HG02763 (cell line): ENCODE measurements at regions not wholly inside any gene's neighbourhood (a gene's known extent, or its start where the extent isn't known, plus 50 kb on each side); places are given as distances from the start of the nearest gene placed in this dataset.
"Not testable (repeated sequence)": the region's sequence is repeated elsewhere in the genome, so short reads cannot be mapped to it uniquely, and the experiment has no call there.

ENCODE experiments used
- ATAC-seq: cut with Tn5 transposase; IDR thresholded peaks from one replicate; pipeline ENCODE4 v1.9.1; 2021; ENCODE audit warnings: mild to moderate bottlenecking, moderate library complexity; ENCODE audit not compliant: unreplicated experiment

GRCh38 chr15:59791755-59792154 is 102.6 kb upstream of the BNIP2 start:
- ATAC-seq = no peak

DNA sequence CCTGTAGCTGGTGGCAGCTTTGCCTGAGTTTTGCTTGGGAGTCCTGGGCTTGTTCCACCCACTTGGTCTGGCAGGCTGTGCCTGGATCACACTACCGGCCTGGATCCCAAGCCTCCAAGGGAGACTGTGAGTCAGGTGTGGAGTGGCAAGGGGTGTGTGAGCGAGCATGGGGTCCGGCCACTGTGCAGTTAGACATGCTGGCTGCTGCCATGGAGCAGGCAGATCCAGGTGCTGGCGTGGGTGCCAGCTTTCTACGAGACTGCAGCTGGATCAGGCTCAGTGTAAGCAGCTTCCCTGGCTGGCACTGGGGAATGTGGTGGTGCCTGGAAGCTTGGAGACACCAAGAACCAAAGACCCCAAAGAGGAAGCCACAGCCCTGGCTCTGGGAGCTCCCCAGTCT is 102.0 kb upstream of the BNIP2 start:
- ATAC-seq = no peak

- not testable (repeated sequence) for ATAC-seq
These were observed 97.3 kb upstream of the BNIP2 start for GRCh38 chr15:59786466-59786865.

DNA sequence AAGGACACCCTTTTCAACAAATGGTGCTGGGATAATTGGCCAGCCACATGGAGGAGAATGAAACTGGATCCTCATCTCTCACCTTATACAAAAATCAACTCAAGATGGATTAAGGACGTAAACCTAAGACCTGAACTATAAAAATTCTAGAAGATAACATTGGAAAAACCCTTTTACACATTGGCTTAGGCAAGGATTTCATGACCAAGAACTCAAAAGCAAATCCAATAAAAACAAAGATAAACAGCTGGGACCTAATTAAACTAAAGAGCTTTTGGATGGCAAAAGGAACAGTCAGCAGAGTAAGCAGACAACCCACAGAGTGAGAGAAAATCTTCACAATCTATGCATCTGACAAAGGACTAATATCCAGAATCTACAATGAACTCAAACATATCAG is 96.9 kb upstream of the BNIP2 start:
- ATAC-seq = not testable (repeated sequence)

- ATAC-seq = not testable (repeated sequence)
These were observed 94.8 kb upstream of the BNIP2 start for GRCh38 chr15:59783774-59784520.

- no peak for ATAC-seq
These were observed 90.0 kb upstream of the BNIP2 start for GRCh38 chr15:59779110-59779509.

- no peak for ATAC-seq
These were observed 75.7 kb upstream of the BNIP2 start for GRCh38 chr15:59764775-59765174.

DNA sequence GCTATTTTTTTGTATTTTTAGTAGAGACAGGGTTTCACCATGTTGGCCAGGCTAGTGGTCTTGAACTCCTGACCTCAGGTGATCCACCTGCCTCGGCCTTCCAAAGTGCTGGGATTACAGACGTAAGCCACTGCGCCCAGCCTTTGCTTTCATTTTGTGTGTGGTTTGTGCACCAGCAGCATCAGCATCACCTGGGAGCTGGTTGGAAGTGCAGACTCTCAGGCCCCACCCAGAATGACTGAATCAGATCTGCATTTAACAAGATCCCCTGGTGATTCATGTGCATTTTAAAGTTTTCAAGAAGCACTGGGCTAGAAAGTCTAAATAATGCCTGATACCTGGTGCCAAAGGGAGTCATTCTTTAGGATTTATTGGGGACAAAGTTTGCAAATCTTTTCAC is 73.4 kb upstream of the BNIP2 start:
- ATAC-seq = no peak

DNA sequence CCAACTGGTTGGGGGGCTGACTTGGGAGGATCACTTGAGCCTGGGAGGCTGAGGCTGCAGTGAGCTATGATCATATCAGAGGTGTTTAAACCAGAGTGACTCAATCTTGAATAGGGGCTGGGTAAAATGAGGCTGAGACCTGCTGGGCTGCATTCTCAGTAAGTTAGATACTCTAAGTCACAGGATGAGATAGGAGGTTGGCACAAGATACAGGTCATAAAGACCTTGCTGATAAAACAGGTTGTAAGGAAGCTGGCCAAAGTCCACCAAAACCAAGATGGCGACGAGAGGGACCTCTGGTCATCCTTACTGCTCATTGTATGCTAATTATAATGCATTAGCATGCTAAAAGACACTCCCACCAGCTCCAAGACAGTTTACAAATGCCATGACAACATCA is 71.1 kb upstream of the BNIP2 start:
- not testable (repeated sequence) for ATAC-seq

DNA sequence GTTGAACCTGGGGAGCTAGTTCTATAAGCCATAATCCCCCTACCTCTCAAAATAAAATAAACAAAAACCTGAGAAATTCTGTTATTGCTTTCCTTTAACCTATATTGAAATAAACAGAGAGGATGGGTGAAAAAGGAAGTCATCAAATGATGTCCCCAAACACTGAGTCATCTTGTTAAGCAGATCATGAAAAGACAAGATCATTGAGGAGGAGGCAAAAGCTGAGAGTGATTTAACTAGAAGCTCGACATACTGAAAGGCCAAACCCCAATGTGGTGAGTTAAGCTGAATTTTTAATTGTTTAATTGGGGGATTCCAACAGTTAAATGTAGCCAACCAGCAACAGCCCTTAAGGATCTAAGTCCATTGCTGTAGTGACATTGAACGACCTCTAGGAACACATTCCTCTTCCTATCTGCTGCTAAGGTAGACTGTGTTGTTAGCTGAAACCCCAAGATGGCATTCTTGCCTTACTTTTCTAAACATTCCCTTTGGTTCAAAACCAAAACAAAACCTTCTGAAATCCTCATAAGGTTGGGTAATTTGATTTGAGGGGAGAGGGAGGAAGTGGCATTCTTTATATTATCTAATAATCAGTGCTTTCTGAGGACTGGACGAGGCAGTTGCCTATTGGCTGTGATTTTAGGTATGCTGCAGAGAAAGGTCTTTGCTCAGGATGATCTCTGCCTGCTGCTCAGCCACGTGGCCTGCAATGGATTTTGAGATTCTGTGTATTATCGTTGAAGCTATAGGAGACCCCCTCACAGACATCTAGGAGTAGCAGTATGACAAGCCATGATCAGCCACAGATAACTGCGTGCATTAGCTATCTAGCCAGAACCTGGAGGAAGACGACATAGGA is 62.7 kb upstream of the BNIP2 start:
- ATAC-seq = no peak

GRCh38 chr15:59746777-59747176 is 57.7 kb upstream of the BNIP2 start:
- no peak for ATAC-seq

DNA sequence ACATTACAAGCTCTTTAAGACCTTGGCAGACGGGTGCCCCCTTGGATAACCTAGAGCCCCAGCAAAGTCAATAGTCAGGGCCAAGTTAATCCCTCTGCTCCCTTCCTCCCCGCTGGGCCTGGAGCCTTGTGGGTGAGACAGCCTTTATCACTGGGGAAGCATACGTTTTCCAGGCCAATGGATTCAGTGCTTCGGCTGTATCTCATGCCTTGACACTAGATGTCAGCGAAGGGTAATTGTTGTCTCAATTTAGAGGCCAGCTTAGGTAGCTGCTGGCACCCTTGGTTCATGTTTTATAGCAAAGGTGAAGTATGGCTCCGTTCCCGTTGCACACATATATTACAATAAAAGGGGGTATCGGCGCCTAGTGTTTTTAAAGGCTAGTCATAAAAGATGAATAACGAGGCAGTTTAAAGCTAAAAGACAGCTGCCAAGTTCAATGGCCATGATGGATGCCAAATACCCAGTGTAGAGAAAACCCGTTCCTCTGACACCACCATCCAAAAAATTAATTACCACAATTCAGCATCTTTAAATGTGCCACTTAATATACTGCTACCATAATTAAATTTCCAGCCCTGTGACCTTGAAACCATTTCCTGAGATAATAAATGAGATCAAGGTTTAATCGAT is 52.3 kb upstream of the BNIP2 start:
- ATAC-seq = no peak

DNA sequence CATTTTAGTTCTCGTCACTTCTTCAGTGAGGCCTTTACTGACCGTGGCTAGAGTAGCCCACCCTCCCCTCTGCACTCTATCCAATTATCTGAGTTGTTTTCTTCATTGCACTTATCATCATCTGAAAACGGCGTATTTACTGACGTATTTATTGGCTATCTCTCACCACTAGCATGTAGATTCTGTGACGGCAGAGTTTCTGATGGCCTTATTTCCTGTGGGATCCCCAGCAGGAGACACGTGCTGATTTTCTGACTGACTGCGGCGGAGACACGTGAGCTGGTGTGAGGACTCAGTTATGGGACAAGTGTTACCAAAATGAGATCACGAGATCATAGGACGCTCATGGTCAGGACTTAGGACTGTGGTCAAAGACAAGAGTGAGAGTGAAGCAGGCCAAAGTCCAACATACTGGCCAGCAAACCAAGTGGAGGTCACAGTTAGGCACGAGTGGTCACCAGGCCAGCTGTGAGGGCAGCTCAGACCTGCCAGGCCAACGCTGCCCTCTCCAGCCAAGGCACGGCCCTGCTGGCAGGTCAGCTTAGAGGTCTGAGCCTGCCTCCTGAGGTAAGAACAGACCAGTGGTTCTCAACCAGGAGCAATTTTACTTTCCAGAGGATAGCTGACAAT is 50.6 kb upstream of the BNIP2 start:
- ATAC-seq = no peak
